H9 (cell line): ENCODE measurements at regions not wholly inside any gene's neighbourhood (a gene's known extent, or its start where the extent isn't known, plus 50 kb on each side); places are given as distances from the start of the nearest gene placed in this dataset.

Experiments used
- DNase-seq: peaks from one replicate; pipeline ENCODE4 v3.0.0-alpha.2; 2017
- H2AFZ ChIP-seq: one replicate; pipeline ENCODE4 v1.6.1; 2013; ENCODE audit warnings: mild to moderate bottlenecking, low read length, control low read depth, moderate library complexity
- H2AK5ac ChIP-seq: 2 replicates; pipeline ENCODE4 v1.6.1; 2013; ENCODE audit warnings: low read length, control low read depth, mixed read lengths; ENCODE audit not compliant: insufficient read length
- H2BK120ac ChIP-seq: one replicate; pipeline ENCODE4 v1.6.1; 2013; ENCODE audit warnings: low read depth, mild to moderate bottlenecking, low read length, control low read depth, inconsistent platforms; ENCODE audit not compliant: poor library complexity, severe bottlenecking
- H2BK12ac ChIP-seq: 2 replicates; pipeline ENCODE4 v1.6.1; 2013; ENCODE audit warnings: low read length, control low read depth, mixed read lengths, low read depth; ENCODE audit not compliant: insufficient read length
- H2BK15ac ChIP-seq: 2 replicates; pipeline ENCODE4 v1.6.1; 2013; ENCODE audit warnings: low read depth, low read length, control low read depth
- H2BK20ac ChIP-seq: one replicate; pipeline ENCODE4 v1.6.1; 2013; ENCODE audit warnings: low read depth, mild to moderate bottlenecking, low read length, control low read depth, inconsistent platforms; ENCODE audit not compliant: poor library complexity, severe bottlenecking
- H2BK5ac ChIP-seq: 2 replicates; pipeline ENCODE4 v1.6.1; 2013; ENCODE audit warnings: low read length, control low read depth, mixed read lengths; ENCODE audit not compliant: insufficient read length
- H3K14ac ChIP-seq: 2 replicates; pipeline ENCODE4 v1.6.1; 2013; ENCODE audit warnings: low read length, control low read depth; ENCODE audit not compliant: insufficient read depth
- H3K18ac ChIP-seq: 2 replicates; pipeline ENCODE4 v1.6.1; 2013; ENCODE audit warnings: low read depth, mild to moderate bottlenecking, mixed read lengths, low read length, control low read depth; ENCODE audit not compliant: insufficient read length
- H3K23ac ChIP-seq: 2 replicates; pipeline ENCODE4 v1.6.1; 2013; ENCODE audit warnings: low read length, control low read depth, mixed read lengths, low read depth; ENCODE audit not compliant: insufficient read length
- H3K23me2 ChIP-seq: 2 replicates; pipeline ENCODE4 v1.6.1; 2013; ENCODE audit warnings: low read depth, mild to moderate bottlenecking, mixed read lengths, low read length, control low read depth; ENCODE audit not compliant: insufficient read length, poor library complexity, severe bottlenecking
- H3K27ac ChIP-seq: 2 replicates; pipeline ENCODE4 v1.5.1; 2013; ENCODE audit warnings: low read length, control low read depth, mixed read lengths, low read depth; ENCODE audit not compliant: insufficient read length
- H3K27me3 ChIP-seq: 2 replicates; pipeline ENCODE4 v1.6.1; 2013; ENCODE audit warnings: low read length, control low read depth, inconsistent platforms; ENCODE audit not compliant: insufficient read depth
- H3K4ac ChIP-seq: 2 replicates; pipeline ENCODE4 v1.6.1; 2013; ENCODE audit warnings: low read depth, mild to moderate bottlenecking, control low read depth, inconsistent platforms, low read length, moderate library complexity
- H3K4me1 ChIP-seq: 2 replicates; pipeline ENCODE4 v1.6.1; 2013; ENCODE audit warnings: low read length, control low read depth, inconsistent platforms; ENCODE audit not compliant: insufficient read depth
- H3K4me2 ChIP-seq: 2 replicates; pipeline ENCODE4 v1.6.1; 2013; ENCODE audit warnings: low read length, control low read depth, mixed read lengths; ENCODE audit not compliant: insufficient read length, insufficient read depth
- H3K56ac ChIP-seq: 2 replicates; pipeline ENCODE4 v1.6.1; 2013; ENCODE audit warnings: low read depth, mild to moderate bottlenecking, mixed read lengths, low read length, control low read depth; ENCODE audit not compliant: insufficient read length
- H3K79me1 ChIP-seq: 2 replicates; pipeline ENCODE4 v1.6.1; 2013; ENCODE audit warnings: low read depth, mild to moderate bottlenecking, moderate library complexity, low read length, control low read depth, inconsistent platforms; ENCODE audit not compliant: insufficient read depth, poor library complexity, severe bottlenecking
- H3K79me2 ChIP-seq: 2 replicates; pipeline ENCODE4 v1.6.1; 2013; ENCODE audit warnings: low read length, control low read depth, inconsistent platforms; ENCODE audit not compliant: insufficient read depth
- H3K9ac ChIP-seq: 2 replicates; pipeline ENCODE4 v1.6.1; 2013; ENCODE audit warnings: low read length, control low read depth, mixed read lengths; ENCODE audit not compliant: insufficient read length; ENCODE audit errors: extremely low read depth
- H3K9me3 ChIP-seq: one replicate; pipeline ENCODE4 v1.6.1; 2013; ENCODE audit warnings: low read depth, low read length, inconsistent platforms; ENCODE audit not compliant: control insufficient read depth
- H3T11ph ChIP-seq: one replicate; pipeline ENCODE4 v1.6.1; 2013; ENCODE audit warnings: mild to moderate bottlenecking, low read length, control low read depth, inconsistent platforms
- H4K20me1 ChIP-seq: one replicate; pipeline ENCODE4 v1.6.1; 2013; ENCODE audit not compliant: control insufficient read depth, insufficient read length, insufficient read depth
- H4K5ac ChIP-seq: 2 replicates; pipeline ENCODE4 v1.6.1; 2013; ENCODE audit warnings: low read depth, mild to moderate bottlenecking, mixed read lengths, low read length, control low read depth; ENCODE audit not compliant: insufficient read length
- H4K8ac ChIP-seq: replicated peaks from 2 replicates; pipeline ENCODE4 v1.6.1; 2013; ENCODE audit warnings: low read length, control low read depth, mixed read lengths, low read depth; ENCODE audit not compliant: insufficient read length
- H4K91ac ChIP-seq: 2 replicates; pipeline ENCODE4 v1.6.1; 2013; ENCODE audit warnings: low read depth, mild to moderate bottlenecking, moderate library complexity, mixed read lengths, low read length, control low read depth; ENCODE audit not compliant: insufficient read length
- H3K27ac Mint-ChIP-seq, 3 experiments: 2 replicates in 2 of 3; 3 replicates in 1 of 3; pipeline ENCODE4 v1.8.0; 2020 to 2021; ENCODE audit warnings: mixed read lengths in 3 of 3, mild to moderate bottlenecking in 1 of 3, moderate library complexity in 1 of 3
- H3K27me3 Mint-ChIP-seq: 2 replicates; pipeline ENCODE4 v1.8.0; 2021; ENCODE audit warnings: low read depth, mild to moderate bottlenecking, moderate library complexity, mixed read lengths
- H3K36me3 Mint-ChIP-seq, 3 experiments: 2 replicates in 2 of 3; 3 replicates in 1 of 3; pipeline ENCODE4 v1.8.0; 2020 to 2021; ENCODE audit warnings: low read depth in 3 of 3, mixed read lengths in 3 of 3; ENCODE audit not compliant: insufficient read depth in 1 of 3
- H3K4me1 Mint-ChIP-seq, 2 experiments: 2 replicates each; pipeline ENCODE4 v1.8.0; 2020; ENCODE audit warnings: mixed read lengths in 2 of 2
- H3K4me3 Mint-ChIP-seq, 2 experiments: 2 replicates in 1 of 2; 3 replicates in 1 of 2; pipeline ENCODE4 v1.8.0; 2020 to 2021; ENCODE audit warnings: mild to moderate bottlenecking in 2 of 2, mixed read lengths in 2 of 2, moderate library complexity in 1 of 2
- H3K9me3 Mint-ChIP-seq, 2 experiments: 2 replicates in 1 of 2; 3 replicates in 1 of 2; pipeline ENCODE4 v1.8.0; 2020; ENCODE audit warnings: mild to moderate bottlenecking in 2 of 2, mixed read lengths in 2 of 2, moderate library complexity in 1 of 2
- CTCF ChIP-seq: fragments of 200-600 bp; sonication (generic); conservative IDR thresholded peaks from 3 replicates; pipeline ENCODE4 v1.8.0; 2021; ENCODE audit warnings: antibody characterized with exemption, mild to moderate bottlenecking
- WGBS: extraction: QIAGEN DNeasy Blood & Tissue Kit; methylation state at CpG from one replicate; pipeline ENCODE4 v1.1.7; 2013; ENCODE audit warnings: missing lambda C conversion rate, low lambda C conversion rate, mixed read lengths; ENCODE audit not compliant: insufficient read length; ENCODE audit errors: extremely low coverage; 5-methylcytosine and 5-hydroxymethylcytosine counted together

- no peaks in the 10 kb centered on the region for H3K79me2 ChIP-seq
- no peak for DNase-seq
- no peak overlapping the region for H2AFZ ChIP-seq
- no CpG with 5 or more reads among the region's 3 CpGs for WGBS
- no peak overlapping the region for H3K23ac ChIP-seq
- no peak overlapping the region for H3T11ph ChIP-seq
- Mint-ChIP-seq H3K36me3 (no peaks in the 10 kb centered on the region; a peak in 1 of 7 replicates), H3K4me1 (peaks cover 11 to 15% of the 10 kb centered on the region in 2 experiments), H3K4me3 (no peak overlapping the region), H3K9me3 (no peaks in the 10 kb centered on the region; a peak in 1 of 5 replicates), H3K27ac (no peak overlapping the region), H3K27me3 (peaks cover 2% of the 10 kb centered on the region; the same call in 1 of the 2 replicates)
- no peaks in the 10 kb centered on the region for H4K20me1 ChIP-seq
- H3K4me2 ChIP-seq: no peak overlapping the region
- no peak overlapping the region for H4K91ac ChIP-seq
- H3K9ac ChIP-seq: no peak overlapping the region
- no peaks in the 10 kb centered on the region for H3K79me1 ChIP-seq
- no peaks in the 10 kb centered on the region for H3K27me3 ChIP-seq
- no peak overlapping the region for H2BK5ac ChIP-seq
- no peak overlapping the region for H2AK5ac ChIP-seq
- H2BK12ac ChIP-seq: no peak overlapping the region
- H3K4ac ChIP-seq: no peak overlapping the region
- H4K5ac ChIP-seq: no peak overlapping the region
- H3K27ac ChIP-seq: no peak overlapping the region
- H3K4me1 ChIP-seq: 0 out of 2 replicates have a peak, but pooled peaks cover 4% of the 10 kb centered on the region
- H2BK20ac ChIP-seq: no peak overlapping the region
- H3K23me2 ChIP-seq: no peaks in the 10 kb centered on the region
- no peak overlapping the region for H3K14ac ChIP-seq
- no peak for TF ChIP-seq CTCF
- H3K56ac ChIP-seq: no peak overlapping the region
- H3K9me3 ChIP-seq: no peaks in the 10 kb centered on the region
- H2BK120ac ChIP-seq: no peak overlapping the region
- no peak overlapping the region for H2BK15ac ChIP-seq
- H3K18ac ChIP-seq: no peak overlapping the region
- no peak overlapping the region for H4K8ac ChIP-seq
These were observed 102.5 kb upstream of the RAI14 start for GRCh38 chr5:34553581-34553980.
